ENCODE measurements at regions not wholly inside any gene's neighbourhood (a gene's known extent, or its start where the extent isn't known, plus 50 kb on each side); places are given as distances from the start of the nearest gene placed in this dataset.
"Not testable (repeated sequence)": the region's sequence is repeated elsewhere in the genome, so short reads cannot be mapped to it uniquely, and the experiment has no call there.

DNA sequence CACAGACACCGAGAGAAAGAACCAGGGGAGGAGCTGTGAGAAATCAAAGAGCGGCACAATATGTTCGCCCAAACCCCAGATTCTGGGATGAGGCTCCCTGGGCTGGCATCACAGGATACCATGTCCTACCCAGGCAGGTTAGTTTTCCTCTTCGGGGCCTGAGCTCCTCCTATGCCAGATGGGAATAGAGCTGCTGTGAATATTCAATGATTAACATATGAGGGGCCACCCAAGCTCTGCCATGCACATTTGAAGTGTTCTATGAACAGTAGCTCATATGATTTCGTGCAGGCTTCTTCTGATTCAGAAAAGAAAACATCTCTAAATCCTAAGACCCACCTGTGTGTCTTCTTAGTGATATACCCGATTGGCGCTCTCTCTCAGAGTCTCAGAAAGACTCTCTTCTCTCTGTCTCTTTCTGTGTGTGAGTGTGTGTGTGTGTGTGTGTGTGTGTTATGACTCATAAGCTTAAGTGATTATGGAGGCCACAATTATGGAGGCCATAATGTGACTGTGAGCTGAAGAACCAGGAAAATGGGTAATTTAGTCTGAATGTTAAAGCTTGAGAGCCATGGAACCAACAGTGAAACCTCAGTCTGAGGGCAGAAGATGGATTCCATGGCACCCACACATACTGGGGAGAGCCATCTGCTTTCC lies 220.5 kb downstream of the KLF6 start:
- TF ChIP-seq, protein P1, sequence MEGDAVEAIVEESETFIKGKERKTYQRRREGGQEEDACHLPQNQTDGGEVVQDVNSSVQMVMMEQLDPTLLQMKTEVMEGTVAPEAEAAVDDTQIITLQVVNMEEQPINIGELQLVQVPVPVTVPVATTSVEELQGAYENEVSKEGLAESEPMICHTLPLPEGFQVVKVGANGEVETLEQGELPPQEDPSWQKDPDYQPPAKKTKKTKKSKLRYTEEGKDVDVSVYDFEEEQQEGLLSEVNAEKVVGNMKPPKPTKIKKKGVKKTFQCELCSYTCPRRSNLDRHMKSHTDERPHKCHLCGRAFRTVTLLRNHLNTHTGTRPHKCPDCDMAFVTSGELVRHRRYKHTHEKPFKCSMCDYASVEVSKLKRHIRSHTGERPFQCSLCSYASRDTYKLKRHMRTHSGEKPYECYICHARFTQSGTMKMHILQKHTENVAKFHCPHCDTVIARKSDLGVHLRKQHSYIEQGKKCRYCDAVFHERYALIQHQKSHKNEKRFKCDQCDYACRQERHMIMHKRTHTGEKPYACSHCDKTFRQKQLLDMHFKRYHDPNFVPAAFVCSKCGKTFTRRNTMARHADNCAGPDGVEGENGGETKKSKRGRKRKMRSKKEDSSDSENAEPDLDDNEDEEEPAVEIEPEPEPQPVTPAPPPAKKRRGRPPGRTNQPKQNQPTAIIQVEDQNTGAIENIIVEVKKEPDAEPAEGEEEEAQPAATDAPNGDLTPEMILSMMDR (IDR thresholded peaks at IDR 0.05; ENCODE audit: low read length, missing control alignments) = no peak
- DNase-seq (ENCODE audit: low read depth) = no peak
- no peak overlapping the region for H3K4me3 ChIP-seq (replicated peaks; ENCODE audit: low read depth, low read length)

DNA sequence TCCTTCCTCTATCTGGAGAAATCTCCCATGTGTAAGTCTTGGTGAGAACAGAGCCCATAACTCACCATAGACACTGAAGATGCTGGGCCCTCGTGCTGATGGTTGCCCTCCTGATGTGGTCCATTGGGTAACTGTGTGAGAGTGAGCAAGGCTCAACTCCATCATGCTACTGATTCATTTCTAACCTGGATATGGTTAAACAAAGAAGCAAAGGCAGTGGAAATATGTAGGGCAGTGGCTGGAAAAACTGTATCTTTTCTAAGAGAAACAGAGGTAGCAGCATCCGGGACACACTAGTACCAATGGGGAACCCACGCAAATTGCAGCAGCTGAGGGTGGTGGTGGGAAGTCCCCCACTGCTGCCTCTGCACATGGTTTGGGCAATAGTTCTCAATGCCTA lies 221.7 kb downstream of the KLF6 start:
- H3K4me3 ChIP-seq (replicated peaks; ENCODE audit: low read depth, low read length) = no peak overlapping the region
- TF ChIP-seq, protein P1 (IDR thresholded peaks at IDR 0.05; ENCODE audit: low read length, missing control alignments) = no peak
- DNase-seq (ENCODE audit: low read depth) = no peak

DNA sequence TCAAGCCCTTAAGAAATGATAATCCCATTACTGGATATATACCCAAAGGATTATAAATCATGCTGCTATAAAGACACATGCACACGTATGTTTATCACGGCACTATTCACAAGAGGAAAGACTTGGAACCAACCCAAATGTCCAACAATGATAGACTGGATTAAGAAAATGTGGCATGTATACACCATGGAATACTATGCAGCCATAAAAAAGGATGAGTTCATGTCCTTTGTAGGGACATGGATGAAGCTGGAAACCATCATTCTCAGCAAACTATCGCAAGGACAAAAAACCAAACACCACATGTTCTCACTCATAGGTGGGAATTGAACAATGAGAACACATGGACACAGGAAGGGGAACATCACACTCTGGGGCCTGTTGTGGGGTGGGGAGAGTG lies 224.4 kb downstream of the KLF6 start:
- DNase-seq (ENCODE audit: low read depth); H3K4me3 ChIP-seq (replicated peaks; ENCODE audit: low read depth, low read length): not testable (repeated sequence)

DNA sequence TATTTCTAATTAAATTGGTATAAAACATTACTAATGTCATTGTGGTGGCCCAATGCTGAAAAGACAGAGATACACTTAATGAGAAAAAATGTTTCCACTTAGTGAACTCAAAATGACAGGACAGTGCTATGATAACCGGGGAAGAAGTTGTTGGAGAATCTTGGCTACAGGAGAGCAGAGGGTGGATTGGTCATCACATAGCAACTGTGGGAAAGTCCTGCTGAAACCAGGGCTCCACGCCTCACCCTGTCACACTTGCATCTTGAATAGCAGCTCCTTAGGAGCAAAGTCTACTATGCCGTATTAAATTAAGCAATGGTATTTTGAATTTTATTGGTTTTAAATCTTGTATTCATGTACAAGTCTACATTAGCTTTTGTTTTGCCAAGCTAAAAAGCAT lies 225.5 kb downstream of the KLF6 start:
- DNase-seq (ENCODE audit: low read depth) = no peak
- no peak overlapping the region for H3K4me3 ChIP-seq (replicated peaks; ENCODE audit: low read depth, low read length)
- TF ChIP-seq, protein P1 (IDR thresholded peaks at IDR 0.05; ENCODE audit: low read length, missing control alignments) = no peak

DNA sequence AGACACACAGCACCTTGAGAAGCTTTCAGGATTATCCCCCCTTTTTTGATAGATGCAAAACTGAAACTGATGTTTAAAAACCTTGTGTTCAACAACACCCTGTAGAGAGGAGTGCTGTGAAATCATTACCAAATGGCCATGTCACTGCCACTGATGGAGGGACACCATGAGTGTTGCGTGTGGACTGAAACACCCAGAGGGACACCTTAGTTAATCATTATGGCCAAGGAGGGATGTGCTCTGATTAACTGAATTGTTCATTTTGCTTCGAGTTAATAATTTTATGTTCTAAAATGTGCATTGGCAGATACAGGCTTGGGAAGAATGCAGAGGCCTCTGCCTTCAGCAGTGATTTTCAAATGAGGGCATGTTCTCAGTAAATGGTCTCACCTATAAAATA lies 226.0 kb downstream of the KLF6 start:
- TF ChIP-seq, protein P1 (IDR thresholded peaks at IDR 0.05; ENCODE audit: low read length, missing control alignments) = no peak
- H3K4me3 ChIP-seq (replicated peaks; ENCODE audit: low read depth, low read length) = no peak overlapping the region

DNA sequence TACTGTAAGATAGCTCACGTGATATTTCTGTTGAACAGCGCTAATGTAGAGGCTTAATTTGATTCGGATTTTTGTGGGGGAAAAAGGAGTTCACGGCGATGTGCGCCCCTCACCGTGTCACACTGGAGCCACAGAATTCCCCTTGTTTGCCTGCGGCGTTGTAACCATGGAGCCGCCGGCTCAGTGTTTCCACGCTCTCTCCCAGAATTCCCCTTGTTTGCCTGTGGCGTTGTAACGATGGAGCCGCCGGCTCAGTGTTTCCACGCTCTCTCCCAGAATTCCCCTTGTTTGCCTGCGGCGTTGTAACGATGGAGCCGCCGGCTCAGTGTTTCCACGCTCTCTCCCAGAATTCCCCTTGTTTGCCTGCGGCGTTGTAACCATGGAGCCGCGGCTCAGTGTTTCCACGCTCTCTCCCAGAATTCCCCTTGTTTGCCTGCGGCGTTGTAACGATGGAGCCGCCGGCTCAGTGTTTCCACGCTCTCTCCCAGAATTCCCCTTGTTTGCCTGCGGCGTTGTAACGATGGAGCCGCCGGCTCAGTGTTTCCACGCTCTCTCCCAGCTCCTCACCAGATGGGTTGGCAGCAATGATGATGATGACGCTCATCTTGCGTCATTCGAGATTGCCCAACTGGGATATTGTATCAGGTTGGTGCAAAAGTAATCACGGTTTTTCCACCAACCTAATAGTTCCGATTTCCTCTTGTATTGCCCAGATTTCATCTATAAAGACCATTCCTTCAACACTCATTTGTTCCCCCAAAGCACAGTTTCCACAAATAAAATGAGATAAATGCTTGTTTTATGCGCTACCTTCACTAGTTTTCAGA lies 228.6 kb downstream of the KLF6 start:
- H3K4me3 ChIP-seq (replicated peaks; ENCODE audit: low read depth, low read length) = peak overlapping the region; percentile 20
- peak; percentile 76 for DNase-seq (ENCODE audit: low read depth)

More for the DNA sequence above, 226.0 kb downstream of the KLF6 start:
- DNase-seq (ENCODE audit: low read depth) = no peak

DNA sequence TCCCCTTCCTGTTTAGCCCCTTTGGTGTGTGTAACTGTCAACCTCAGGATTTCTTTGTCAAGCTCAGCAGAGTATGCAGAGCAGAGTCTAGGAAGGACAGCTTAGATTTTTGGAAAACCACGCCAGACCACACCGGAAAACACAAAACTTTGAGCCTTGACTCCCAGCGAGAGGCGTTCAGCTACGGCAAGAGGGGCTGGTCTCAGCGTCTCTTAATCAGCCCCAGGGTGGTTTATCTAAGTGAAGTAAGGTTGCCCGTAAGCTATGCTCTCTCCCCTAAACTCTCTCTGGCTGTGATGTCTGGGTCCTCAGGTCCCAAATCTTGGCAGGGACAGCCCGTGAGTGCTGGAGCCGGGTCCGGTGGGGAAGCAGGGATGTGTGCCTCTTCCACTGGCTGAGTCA lies 230.9 kb downstream of the KLF6 start:
- TF ChIP-seq, protein P1 (IDR thresholded peaks at IDR 0.05; ENCODE audit: low read length, missing control alignments) = no peak
- no peak overlapping the region for H3K4me3 ChIP-seq (replicated peaks; ENCODE audit: low read depth, low read length)
- peak; percentile 7 for DNase-seq (ENCODE audit: low read depth)

DNA sequence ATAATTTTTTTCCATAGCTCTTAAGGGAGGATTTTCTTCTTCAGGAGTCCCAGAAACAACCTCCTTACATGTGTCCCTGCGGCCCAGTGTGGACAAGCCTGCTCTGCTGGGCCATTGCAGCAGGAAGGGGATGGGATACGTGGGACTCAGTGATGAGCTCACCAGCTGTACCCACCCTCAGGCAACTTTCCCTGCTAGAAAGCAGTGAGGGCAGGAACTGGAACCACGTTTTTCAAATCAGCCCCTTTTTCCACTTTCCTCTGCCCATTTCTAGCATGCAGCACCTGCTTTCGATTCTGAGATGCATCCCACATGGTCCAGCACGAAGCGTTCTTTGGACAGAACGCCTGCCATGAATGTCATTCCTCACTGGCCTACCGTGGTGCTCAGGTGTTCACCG lies 232.7 kb downstream of the KLF6 start:
- no peak overlapping the region for H3K4me3 ChIP-seq (replicated peaks; ENCODE audit: low read depth, low read length)
- DNase-seq (ENCODE audit: low read depth) = no peak
- TF ChIP-seq, protein P1 (IDR thresholded peaks at IDR 0.05; ENCODE audit: low read length, missing control alignments) = no peak
